Ovary (tissue), 7 donors: ENCODE measurements at regions not wholly inside any gene's neighbourhood (a gene's known extent, or its start where the extent isn't known, plus 50 kb on each side); places are given as distances from the start of the nearest gene placed in this dataset.

ENCODE experiments used
- DNase-seq, 5 donors: peaks; one replicate each; pipeline ENCODE4 v3.0.0-alpha.2; 2019 to 2020
- H3K27ac ChIP-seq, 2 donors: fragments of 200-600 bp; one replicate each; pipeline versions ENCODE4 v1.5.1 to v1.8.0; 2019 to 2022
- H3K27me3 ChIP-seq: fragments of 200-600 bp; one replicate; pipeline ENCODE4 v1.8.0; 2022
- H3K36me3 ChIP-seq: fragments of 200-600 bp; sonication (generic); one replicate; pipeline ENCODE4 v1.5.1; 2019
- H3K4me1 ChIP-seq: one replicate; pipeline ENCODE4 v1.8.1; 2013; ENCODE audit warnings: mild to moderate bottlenecking, moderate library complexity; ENCODE audit not compliant: insufficient read depth
- H3K4me3 ChIP-seq: fragments of 200-600 bp; sonication (generic); one replicate; pipeline ENCODE4 v1.5.1; 2017
- H3K9me3 ChIP-seq, 2 donors: fragments of 200-600 bp in 1 of 2; sonication (generic) in 1 of 2; one replicate each; pipeline versions ENCODE4 v1.5.1 to v1.8.1; 2013 to 2019; ENCODE audit warnings: mild to moderate bottlenecking in 1 of 2, moderate library complexity in 1 of 2
- EP300 ChIP-seq: sonication (generic); formaldehyde crosslinking; IDR thresholded peaks from one replicate; pipeline ENCODE4 v1.6.1; 2017; ENCODE audit warnings: antibody characterized with exemption
- POLR2A ChIP-seq: fragments of 450-650 bp; IDR thresholded peaks from one replicate; pipeline ENCODE4 v1.6.1; 2017; ENCODE audit warnings: antibody characterized with exemption, mild to moderate bottlenecking, moderate library complexity
- WGBS, 3 donors: extraction: QIAGEN DNeasy Blood & Tissue Kit in 1 of 3; methylation state at CpG; one replicate each; pipeline versions ENCODE4 v1.1.5 to v1.1.7; 2013 to 2017; 5-methylcytosine and 5-hydroxymethylcytosine counted together
- intact Hi-C, 4 donors: fragments of 100-400 bp; cut with DNase I; formaldehyde crosslinking; loops; one replicate each; pipeline versions ENCODE4 v1.11.0 to v1.15.1; 2022 to 2023
- TF ChIP-seq, protein P1 (sequence below), 3 donors: fragments of 450-650 bp in 2 of 3; fragments of 200-600 bp in 1 of 3; IDR thresholded peaks; one replicate each; pipeline versions ENCODE4 v1.5.1 to v1.8.0; 2016 to 2022; ENCODE audit warnings: antibody characterized with exemption in 3 of 3, mild to moderate bottlenecking in 1 of 3
- donor health status: DM: no; HTN: no; CAD: no; lungs with moderate emphysema.
- donor health status: DM: no; HTN: no; CAD: no.
- donor health status: Bipolar disorder and iron deficiency.
- donor health status: DM: no; HTN: no; CAD: no.
- donor health status: DM: yes; HTN: yes; CAD: no.

- Histone ChIP-seq H3K4me1 (no peaks in the 10 kb centered on the region), H3K4me3 (no peak overlapping the region), H3K9me3 (no peaks in the 10 kb centered on the region), H3K27me3 (no peaks in the 10 kb centered on the region), H3K27ac (no peak overlapping the region), H3K36me3 (no peaks in the 10 kb centered on the region)
- WGBS, 3 donors = 35 to 59% (median 44%) methylated on average over 10 of the region's 10 CpGs
- intact Hi-C loops = no loop called here
- DNase-seq = no peak
- TF ChIP-seq, protein P1, sequence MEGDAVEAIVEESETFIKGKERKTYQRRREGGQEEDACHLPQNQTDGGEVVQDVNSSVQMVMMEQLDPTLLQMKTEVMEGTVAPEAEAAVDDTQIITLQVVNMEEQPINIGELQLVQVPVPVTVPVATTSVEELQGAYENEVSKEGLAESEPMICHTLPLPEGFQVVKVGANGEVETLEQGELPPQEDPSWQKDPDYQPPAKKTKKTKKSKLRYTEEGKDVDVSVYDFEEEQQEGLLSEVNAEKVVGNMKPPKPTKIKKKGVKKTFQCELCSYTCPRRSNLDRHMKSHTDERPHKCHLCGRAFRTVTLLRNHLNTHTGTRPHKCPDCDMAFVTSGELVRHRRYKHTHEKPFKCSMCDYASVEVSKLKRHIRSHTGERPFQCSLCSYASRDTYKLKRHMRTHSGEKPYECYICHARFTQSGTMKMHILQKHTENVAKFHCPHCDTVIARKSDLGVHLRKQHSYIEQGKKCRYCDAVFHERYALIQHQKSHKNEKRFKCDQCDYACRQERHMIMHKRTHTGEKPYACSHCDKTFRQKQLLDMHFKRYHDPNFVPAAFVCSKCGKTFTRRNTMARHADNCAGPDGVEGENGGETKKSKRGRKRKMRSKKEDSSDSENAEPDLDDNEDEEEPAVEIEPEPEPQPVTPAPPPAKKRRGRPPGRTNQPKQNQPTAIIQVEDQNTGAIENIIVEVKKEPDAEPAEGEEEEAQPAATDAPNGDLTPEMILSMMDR (IDR thresholded peaks at IDR 0.05) = no peak
- TF ChIP-seq EP300 = no peak
- TF ChIP-seq POLR2A = no peak
Observed at GRCh38 chr18:59083136-59083818, 56.4 kb upstream of the SEC11C start.

GRCh38 chr18:59085126-59085794, 54.4 kb upstream of the SEC11C start:
- H3K9me3 ChIP-seq = no peaks in the 10 kb centered on the region
- TF ChIP-seq, protein P1 (IDR thresholded peaks at IDR 0.05) = no peak
- no peak for TF ChIP-seq POLR2A
- DNase-seq = no peak
- no peak overlapping the region for H3K4me3 ChIP-seq
- 85 to 93% (median 88%) methylated on average over 3 of the region's 3 CpGs for WGBS, 3 donors
- H3K27ac ChIP-seq = no peak overlapping the region
- no peaks in the 10 kb centered on the region for H3K27me3 ChIP-seq
- H3K4me1 ChIP-seq = no peaks in the 10 kb centered on the region
- no peaks in the 10 kb centered on the region for H3K36me3 ChIP-seq
- intact Hi-C loops = no loop called here

GRCh38 chr18:59085797-59086196, 53.9 kb upstream of the SEC11C start:
- WGBS, 3 donors = 13 to 26% (median 13%) methylated on average over 1 of the region's 1 CpG
- H3K36me3 ChIP-seq = no peaks in the 10 kb centered on the region
- DNase-seq = no peak
- H3K4me1 ChIP-seq = no peaks in the 10 kb centered on the region
- no peak overlapping the region for H3K4me3 ChIP-seq
- no peak overlapping the region for H3K27ac ChIP-seq
- no peaks in the 10 kb centered on the region for H3K27me3 ChIP-seq
- H3K9me3 ChIP-seq = no peaks in the 10 kb centered on the region
- TF ChIP-seq POLR2A (no peak), EP300 (no peak)
- TF ChIP-seq, protein P1 (IDR thresholded peaks at IDR 0.05) = no peak
- intact Hi-C loops = no loop called here

GRCh38 chr18:59086522-59086921, 53.2 kb upstream of the SEC11C start:
- Histone ChIP-seq H3K36me3 (no peaks in the 10 kb centered on the region), H3K27me3 (no peaks in the 10 kb centered on the region), H3K4me1 (no peaks in the 10 kb centered on the region), H3K9me3 (no peaks in the 10 kb centered on the region), H3K27ac (no peak overlapping the region), H3K4me3 (no peak overlapping the region)
- intact Hi-C loops = no loop called here
- no peak for DNase-seq
- 66 to 70% (median 70%) methylated on average over 4 of the region's 4 CpGs for WGBS, 3 donors
- TF ChIP-seq POLR2A = no peak
- TF ChIP-seq EP300 = no peak
- TF ChIP-seq, protein P1 (IDR thresholded peaks at IDR 0.05) = no peak
